Bronchial epithelial cell (primary cell): ENCODE measurements at regions not wholly inside any gene's neighbourhood (a gene's known extent, or its start where the extent isn't known, plus 50 kb on each side); places are given as distances from the start of the nearest gene placed in this dataset.
A peak's percentile ranks its signal among the peaks of the same experiment; 100 is the strongest.

Experiments
- DNase-seq: peaks from one replicate; pipeline ENCODE4 v3.0.0-alpha.2; 2010; ENCODE audit warnings: low read depth
- FAIRE-seq: peaks from 2 replicates; lab custom pipeline; 2011; peaks lifted over from hg19 to GRCh38; lab: Jason Lieb, UNC
- H3K27me3 ChIP-seq: 2 replicates; pipeline ENCODE4 v1.5.1; 2011; ENCODE audit warnings: low read length; ENCODE audit not compliant: control insufficient read depth, insufficient read depth
- H3K36me3 ChIP-seq: 2 replicates; pipeline ENCODE4 v1.5.1; 2011; ENCODE audit warnings: low read length; ENCODE audit not compliant: control insufficient read depth, insufficient read depth
- H3K4me3 ChIP-seq: 2 replicates; pipeline ENCODE4 v1.5.1; 2011; ENCODE audit warnings: mild to moderate bottlenecking, low read depth, low read length, control low read depth
- CTCF ChIP-seq: IDR thresholded peaks from 2 replicates; pipeline ENCODE4 v1.5.1; 2011; ENCODE audit warnings: mild to moderate bottlenecking, moderate library complexity, low read length, control low read depth, inconsistent platforms; ENCODE audit not compliant: insufficient read depth, severe bottlenecking

DNA sequence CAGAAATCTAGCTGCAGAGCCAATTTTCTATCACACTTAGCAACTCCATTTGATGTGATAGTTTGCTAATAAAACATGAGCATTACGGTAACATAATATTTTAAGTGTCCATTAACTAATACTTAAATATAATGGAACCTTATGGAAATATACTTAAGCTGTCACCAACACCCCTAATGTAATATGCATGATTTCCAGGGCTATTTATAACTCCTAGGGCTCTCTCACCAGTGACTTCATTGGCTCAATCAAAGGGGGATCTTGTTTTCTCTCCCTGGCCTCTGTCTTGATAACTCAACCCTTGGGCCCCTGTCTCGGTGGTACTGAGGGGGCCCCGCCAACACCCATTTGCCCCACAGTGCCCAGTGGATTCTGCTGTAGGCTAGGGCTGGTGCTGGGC, 170.4 kb downstream of the SALL1 start:
- H3K4me3 ChIP-seq, result no peak overlapping the region
- no peaks in the 10 kb centered on the region for H3K27me3 ChIP-seq
- no peak for TF ChIP-seq CTCF
- no peaks in the 10 kb centered on the region for H3K36me3 ChIP-seq
- no peak for FAIRE-seq
- no peak for DNase-seq

DNA sequence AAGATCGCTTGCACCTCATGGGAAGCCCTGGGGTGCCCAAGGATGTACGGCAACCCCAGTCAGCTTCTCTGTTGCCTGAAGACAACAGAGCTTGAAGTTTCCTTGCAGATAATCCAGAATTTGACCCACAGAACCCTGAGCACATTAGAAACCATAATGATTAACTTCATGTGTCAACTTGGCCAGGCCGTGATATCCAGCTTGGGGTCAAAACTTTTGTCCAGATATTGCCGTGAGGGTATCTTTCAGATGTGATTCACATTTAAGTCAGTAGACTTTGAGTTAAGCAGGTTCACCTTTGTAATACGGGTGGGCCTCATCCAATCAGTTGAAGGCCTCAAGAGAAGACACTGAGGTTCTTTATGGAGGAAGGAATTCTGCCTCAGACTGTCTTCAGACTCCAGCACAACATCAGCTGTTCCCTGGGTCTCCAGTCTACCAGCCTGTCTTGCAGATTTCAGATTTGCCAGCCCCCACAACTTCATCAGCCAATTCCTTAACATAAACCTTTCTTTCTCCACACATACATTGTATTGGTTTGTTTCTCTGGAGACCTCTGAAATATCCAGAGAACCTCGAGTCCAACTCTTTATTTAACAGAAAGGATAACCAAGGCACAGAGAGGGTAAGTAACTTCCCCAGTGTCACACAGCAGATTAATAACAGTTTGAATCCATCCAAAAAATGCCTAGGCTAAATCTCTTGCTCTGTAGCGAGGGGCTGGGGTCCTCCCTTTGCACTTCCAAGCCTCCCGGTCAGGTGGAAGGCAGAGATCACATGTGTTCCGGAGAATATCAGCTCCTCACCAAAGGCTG, 171.1 kb downstream of the SALL1 start:
- H3K27me3 ChIP-seq, result no peaks in the 10 kb centered on the region
- TF ChIP-seq CTCF, result no peak
- DNase-seq, result no peak
- H3K36me3 ChIP-seq, result no peaks in the 10 kb centered on the region
- H3K4me3 ChIP-seq, result no peak overlapping the region
- FAIRE-seq, result no peak

DNA sequence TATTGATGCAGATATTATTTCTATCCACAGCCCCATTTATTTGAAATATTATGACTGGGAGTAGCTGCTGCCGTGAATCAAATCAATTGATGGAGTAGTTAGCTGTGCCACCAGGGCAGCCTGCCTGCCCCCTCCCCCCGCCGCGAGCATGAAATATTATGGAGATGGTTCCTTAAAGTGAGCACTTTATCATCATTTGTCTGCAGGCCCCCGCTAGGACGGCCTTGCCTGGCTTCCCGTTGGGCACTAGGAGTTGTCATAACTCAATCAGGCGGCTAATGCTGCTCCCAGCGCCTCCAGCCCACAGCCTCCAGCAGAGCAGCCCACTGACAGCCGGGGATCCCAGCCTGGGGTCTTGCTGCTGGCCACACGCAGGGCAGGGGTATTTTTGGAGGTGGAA, 173.9 kb downstream of the SALL1 start:
- no peak for DNase-seq
- no peak for FAIRE-seq
- TF ChIP-seq CTCF, result no peak
- H3K36me3 ChIP-seq, result no peaks in the 10 kb centered on the region
- H3K4me3 ChIP-seq, result no peak overlapping the region
- H3K27me3 ChIP-seq, result no peaks in the 10 kb centered on the region

- Histone ChIP-seq H3K36me3 (no peaks in the 10 kb centered on the region), H3K27me3 (no peaks in the 10 kb centered on the region), H3K4me3 (no peak overlapping the region)
- no peak for TF ChIP-seq CTCF
- peak; percentile 7 for FAIRE-seq
- no peak for DNase-seq
Measured at GRCh38 chr16:50974438-50975036, 176.5 kb downstream of the SALL1 start.

GRCh38 chr16:50972876-50973275, 178.2 kb downstream of the SALL1 start:
- H3K4me3 ChIP-seq, result no peak overlapping the region
- H3K36me3 ChIP-seq, result no peaks in the 10 kb centered on the region
- DNase-seq (no peak), FAIRE-seq (no peak)
- no peak for TF ChIP-seq CTCF
- H3K27me3 ChIP-seq, result no peaks in the 10 kb centered on the region
